Activated CD4-positive, alpha-beta memory T cell treated with anti-CD3 and anti-CD28 coated beads, Interleukin-2, amount 10 ng/mL, durations not matched to agents 7 days and 5 days (primary cell): ENCODE measurements at regions not wholly inside any gene's neighbourhood (a gene's known extent, or its start where the extent isn't known, plus 50 kb on each side); places are given as distances from the start of the nearest gene placed in this dataset.
"Not testable (repeated sequence)": the region's sequence is repeated elsewhere in the genome, so short reads cannot be mapped to it uniquely, and the experiment has no call there.

Experiments
- CTCF ChIA-PET: fragments of 350-600 bp; sonication (Branson Sonifier 250); formaldehyde crosslinking; loops from one replicate; lab custom pipeline; 2021; ENCODE audit warnings: antibody characterized with exemption, inconsistent platforms; lab: Charles Lee
- POLR2A ChIA-PET: fragments of 350-600 bp; sonication (Branson Sonifier 250); formaldehyde crosslinking; loops from one replicate; lab custom pipeline; 2021; ENCODE audit warnings: antibody characterized with exemption; lab: Charles Lee
- DNase-seq: peaks from one replicate; pipeline ENCODE4 v3.0.0-alpha.2; 2020
- H3K27ac Mint-ChIP-seq: one replicate; pipeline ENCODE4 v1.8.0; 2021; ENCODE audit warnings: mild to moderate bottlenecking, mixed read lengths
- H3K27me3 Mint-ChIP-seq: one replicate; pipeline ENCODE4 v1.8.0; 2021; ENCODE audit warnings: mixed read lengths
- H3K36me3 Mint-ChIP-seq: one replicate; pipeline ENCODE4 v1.8.0; 2021; ENCODE audit warnings: low read depth, mixed read lengths
- H3K4me1 Mint-ChIP-seq: one replicate; pipeline ENCODE4 v1.8.0; 2021; ENCODE audit warnings: mixed read lengths
- H3K4me3 Mint-ChIP-seq: one replicate; pipeline ENCODE4 v1.8.0; 2021; ENCODE audit warnings: mild to moderate bottlenecking, mixed read lengths
- H3K9me3 Mint-ChIP-seq: one replicate; pipeline ENCODE4 v1.8.0; 2021; ENCODE audit warnings: mixed read lengths

DNA sequence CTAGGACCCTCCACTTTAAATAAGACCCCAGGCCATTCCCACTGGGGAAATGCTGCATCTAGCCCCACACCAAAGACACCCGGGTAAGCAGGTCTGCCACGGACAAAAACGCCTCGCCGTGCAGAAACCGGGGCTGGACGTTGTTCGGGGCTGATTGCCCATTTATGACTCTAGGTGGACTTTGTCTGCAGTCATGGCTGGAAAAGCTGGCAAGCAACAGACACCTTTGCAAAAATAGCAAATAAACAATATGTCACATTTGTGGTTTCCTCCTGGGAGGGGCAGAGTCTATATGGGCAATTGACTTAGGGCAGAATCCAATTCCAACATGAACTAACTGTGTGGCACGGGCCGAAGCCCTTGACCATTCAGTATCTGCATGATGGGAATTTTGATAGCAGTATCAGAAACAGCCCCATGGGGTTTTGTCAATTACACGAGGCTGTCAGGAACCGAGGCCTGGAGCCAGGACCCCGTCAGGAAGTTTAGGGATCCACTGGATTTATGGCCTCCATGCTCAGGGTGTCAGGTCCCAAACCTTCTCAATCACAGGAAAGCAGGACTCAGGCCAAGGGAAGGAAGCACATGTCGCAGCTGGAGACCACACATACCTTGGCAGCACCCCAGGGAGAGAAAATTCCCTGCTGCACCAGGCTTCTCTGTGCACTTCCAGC, 172.8 kb downstream of the OR4M2 start:
- H3K4me1 Mint-ChIP-seq, result peaks cover 21% of the 10 kb centered on the region
- H3K36me3 Mint-ChIP-seq, H3K9me3 Mint-ChIP-seq, H3K4me3 Mint-ChIP-seq, POLR2A ChIA-PET, H3K27me3 Mint-ChIP-seq, DNase-seq, H3K27ac Mint-ChIP-seq, CTCF ChIA-PET: not testable (repeated sequence)

DNA sequence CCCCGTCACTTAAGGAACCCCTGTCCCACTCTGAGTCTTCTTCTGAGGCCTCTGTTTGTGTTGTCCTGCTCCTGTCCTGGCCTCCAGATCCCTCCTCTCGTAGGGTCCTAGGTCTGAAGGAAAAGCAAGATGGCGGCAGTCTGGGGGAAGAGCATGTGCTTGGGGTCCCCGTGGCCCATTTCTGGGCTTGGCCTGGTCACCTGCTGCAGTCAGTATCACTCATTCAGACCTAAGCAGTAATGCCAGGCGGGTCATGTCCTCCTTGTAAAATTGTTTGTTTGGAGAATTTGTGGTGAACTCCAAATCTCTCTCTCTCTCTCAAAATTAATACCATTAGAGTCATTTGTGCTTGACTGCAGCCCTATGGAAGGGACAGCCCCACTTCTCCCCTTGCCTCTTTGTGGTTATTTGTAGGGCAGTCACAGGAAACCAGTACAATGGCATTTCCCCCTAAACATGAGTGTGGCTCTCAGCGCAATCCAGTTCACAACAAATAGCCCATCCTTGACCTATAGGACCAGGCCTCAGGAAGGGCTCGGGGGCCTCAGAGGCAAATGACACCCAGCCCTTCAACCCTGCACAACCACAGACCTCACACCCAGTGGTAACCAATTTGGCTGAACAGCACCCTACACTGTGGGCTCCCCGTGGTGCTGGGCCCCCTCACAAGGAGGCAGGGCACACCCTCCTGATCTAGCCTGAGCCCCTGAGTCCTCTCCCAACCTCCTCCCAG, 173.5 kb downstream of the OR4M2 start:
- H3K9me3 Mint-ChIP-seq, result peaks cover 2% of the 10 kb centered on the region
- ChIA-PET POLR2A (no interaction called here), CTCF (no interaction called here)
- peak; percentile 30 for DNase-seq
- H3K4me1 Mint-ChIP-seq, result peaks cover 21% of the 10 kb centered on the region
- H3K4me3 Mint-ChIP-seq, result no peak overlapping the region
- H3K27me3 Mint-ChIP-seq, result peaks cover 1% of the 10 kb centered on the region
- no peak overlapping the region for H3K27ac Mint-ChIP-seq
- no peaks in the 10 kb centered on the region for H3K36me3 Mint-ChIP-seq

DNA sequence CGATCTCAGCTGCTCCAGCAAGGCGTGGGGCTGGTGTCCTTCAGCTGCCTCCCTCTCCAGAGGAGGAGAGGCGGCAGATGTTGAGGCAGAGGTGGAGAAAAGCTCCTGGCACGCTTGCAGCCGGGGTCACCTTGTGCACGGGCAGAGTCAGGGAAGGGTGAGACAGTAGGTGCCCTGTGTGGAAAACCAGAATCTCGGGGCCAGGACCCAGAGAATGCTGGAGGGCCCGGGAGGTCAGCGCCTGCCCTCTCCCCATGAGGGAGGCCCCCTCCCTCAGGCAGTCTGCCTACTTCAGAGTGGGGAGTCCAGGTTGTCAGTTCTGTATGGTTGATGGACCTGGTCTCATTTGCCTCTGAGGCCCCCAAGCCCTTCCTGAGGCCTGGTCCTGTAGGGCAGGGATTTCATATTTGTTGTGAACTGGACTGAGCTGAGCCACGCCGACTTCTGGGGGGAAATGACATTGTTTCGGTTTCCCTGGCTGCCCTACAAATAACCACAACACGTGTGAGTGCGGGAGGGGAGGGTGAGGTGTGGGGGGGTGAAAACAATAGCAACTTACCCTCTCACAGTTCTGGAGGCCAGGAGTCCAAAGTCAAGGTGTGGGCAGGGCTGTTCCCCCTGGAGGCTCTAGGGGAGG, 174.2 kb downstream of the OR4M2 start:
- H3K27me3 Mint-ChIP-seq, DNase-seq, H3K9me3 Mint-ChIP-seq, H3K4me3 Mint-ChIP-seq, POLR2A ChIA-PET, CTCF ChIA-PET, H3K36me3 Mint-ChIP-seq: not testable (repeated sequence)
- peaks cover 22% of the 10 kb centered on the region for H3K4me1 Mint-ChIP-seq
- peak overlapping the region; percentile 6 for H3K27ac Mint-ChIP-seq

DNA sequence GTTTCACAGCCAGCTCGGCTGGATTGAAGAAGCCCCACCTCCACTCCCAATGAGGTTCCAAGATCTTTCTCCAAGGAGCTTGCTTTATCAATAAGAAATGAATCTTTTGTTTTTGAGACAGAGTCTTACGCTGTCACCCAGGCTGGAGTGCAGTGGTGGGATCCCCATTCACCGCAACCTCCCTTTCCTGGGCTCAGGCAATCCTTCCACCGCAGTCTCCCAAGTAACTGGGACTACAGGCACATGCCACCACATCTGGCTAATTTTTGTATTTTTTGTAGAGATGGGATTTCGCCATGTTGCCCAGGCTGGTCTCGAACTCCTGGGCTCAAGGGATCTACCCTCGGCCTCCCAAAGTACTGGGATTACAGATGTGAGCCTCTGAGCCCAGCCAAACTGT, 175.3 kb downstream of the OR4M2 start:
- H3K27me3 Mint-ChIP-seq, POLR2A ChIA-PET, H3K27ac Mint-ChIP-seq, H3K4me3 Mint-ChIP-seq, CTCF ChIA-PET, H3K9me3 Mint-ChIP-seq, H3K36me3 Mint-ChIP-seq, DNase-seq: not testable (repeated sequence)
- H3K4me1 Mint-ChIP-seq, result peaks cover 32% of the 10 kb centered on the region

DNA sequence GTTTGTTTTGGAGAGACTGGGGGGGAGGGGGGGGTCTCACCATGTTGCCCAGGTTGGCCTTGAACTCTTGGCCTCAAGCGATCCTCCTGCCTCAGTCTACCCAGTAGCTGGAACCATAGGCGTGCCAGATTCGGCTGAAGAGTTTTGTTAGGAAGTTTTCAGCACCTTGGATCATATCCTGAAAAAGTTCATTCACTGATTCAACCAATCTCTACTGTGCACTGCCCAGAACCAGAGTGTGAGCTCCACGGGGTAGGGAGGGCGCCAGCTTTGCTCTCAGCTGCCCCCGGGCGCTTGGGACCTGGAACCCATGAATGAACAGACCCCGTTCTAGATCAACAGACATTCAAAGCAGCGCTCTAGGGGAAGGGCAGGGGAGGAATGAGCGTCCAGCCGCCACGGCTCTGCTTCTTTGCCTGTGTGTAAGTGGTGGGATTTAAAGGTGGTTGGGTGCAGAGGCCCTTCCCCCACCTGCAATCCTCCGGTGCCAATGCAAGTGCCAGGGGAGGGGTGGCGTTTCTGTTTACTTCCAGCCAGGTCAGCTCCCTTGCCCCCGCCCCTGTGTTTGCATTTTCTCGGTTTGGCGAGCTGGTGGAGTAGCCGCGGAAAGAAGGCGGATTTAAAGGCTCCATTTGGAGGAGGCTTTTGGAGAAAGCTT, 176.2 kb downstream of the OR4M2 start:
- H3K27me3 Mint-ChIP-seq, result not testable (repeated sequence)

DNA sequence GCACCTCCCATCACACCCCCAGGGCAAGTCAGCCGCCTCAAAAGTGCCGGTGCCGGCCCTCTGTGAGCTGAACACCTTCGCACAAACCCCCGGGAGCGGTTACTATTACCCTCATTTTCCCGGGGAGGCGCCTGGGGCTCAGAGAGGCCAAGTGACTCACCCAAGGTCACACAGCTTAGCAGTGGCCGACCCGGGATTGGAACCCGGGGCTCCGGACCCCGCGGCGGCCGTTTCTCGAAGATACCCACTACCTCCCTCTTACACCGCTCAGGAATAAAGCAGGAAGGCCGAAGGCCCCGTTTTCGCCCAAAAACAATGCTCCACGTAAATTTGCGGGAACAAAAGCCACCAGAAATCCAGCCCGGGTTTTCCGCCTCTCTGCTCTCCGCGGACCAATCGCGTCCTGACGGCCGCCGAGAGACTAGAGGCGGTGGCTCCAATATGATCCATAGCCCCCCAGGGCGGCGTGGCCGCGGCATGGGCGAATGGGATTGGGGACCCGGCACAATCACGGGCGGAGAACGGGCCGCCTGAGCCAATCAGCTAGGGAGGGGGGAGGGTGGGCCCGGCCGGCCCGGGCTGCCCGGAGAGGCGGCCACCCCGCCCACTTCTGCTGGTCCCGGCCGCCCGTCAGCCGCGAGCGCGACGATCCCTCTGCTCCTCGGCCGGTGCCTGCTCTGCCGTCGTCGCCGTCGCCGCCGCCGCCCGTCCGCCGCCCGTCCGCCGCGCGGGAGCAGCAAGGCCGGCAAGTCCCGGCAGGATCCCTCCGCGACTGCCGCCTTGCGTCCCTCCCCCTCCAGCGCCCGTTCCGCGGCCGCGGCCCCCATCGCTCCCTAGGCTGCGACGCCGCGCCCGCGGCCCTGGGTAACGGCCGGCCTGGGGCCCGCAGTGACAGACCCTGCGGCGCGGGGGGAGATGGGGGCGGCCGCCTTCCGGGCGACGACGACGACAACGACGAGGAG, 177.0 kb downstream of the OR4M2 start:
- ChIA-PET CTCF (no interaction called here), POLR2A (no interaction called here)
- no peaks in the 10 kb centered on the region for H3K9me3 Mint-ChIP-seq
- H3K27me3 Mint-ChIP-seq, result peaks cover 1% of the 10 kb centered on the region
- H3K27ac Mint-ChIP-seq, result no peak overlapping the region
- peaks cover 40% of the 10 kb centered on the region for H3K4me1 Mint-ChIP-seq
- H3K36me3 Mint-ChIP-seq, result no peaks in the 10 kb centered on the region
- DNase-seq, result no peak
- H3K4me3 Mint-ChIP-seq, result no peak overlapping the region

More for the DNA sequence above, 176.2 kb downstream of the OR4M2 start:
- H3K36me3 Mint-ChIP-seq, DNase-seq, H3K9me3 Mint-ChIP-seq, POLR2A ChIA-PET, H3K4me3 Mint-ChIP-seq, H3K27ac Mint-ChIP-seq, CTCF ChIA-PET: not testable (repeated sequence)
- H3K4me1 Mint-ChIP-seq, result peaks cover 40% of the 10 kb centered on the region

DNA sequence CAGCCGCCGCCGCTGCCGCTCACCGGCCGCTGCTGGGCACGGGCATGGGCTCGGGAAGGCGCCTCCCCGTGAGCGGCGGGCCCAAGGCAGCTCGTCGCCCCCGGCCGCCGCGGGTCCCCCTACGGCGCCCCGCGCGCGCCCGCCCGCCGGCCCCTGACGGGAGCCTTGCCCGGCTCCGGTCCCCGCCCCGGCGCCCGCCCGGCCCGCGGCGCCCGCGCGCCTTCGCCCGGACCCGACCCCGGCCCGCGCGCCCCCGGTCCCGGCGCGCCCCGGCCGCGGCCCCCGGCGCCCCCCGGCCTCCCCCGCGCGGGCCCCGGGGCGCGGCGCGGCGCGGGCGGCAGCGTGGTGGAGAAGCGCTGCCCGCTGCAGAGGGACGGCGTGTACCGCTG, 177.7 kb downstream of the OR4M2 start:
- H3K36me3 Mint-ChIP-seq, result no peaks in the 10 kb centered on the region
- peaks cover 1% of the 10 kb centered on the region for H3K27me3 Mint-ChIP-seq
- ChIA-PET POLR2A (no interaction called here), CTCF (no interaction called here)
- no peaks in the 10 kb centered on the region for H3K9me3 Mint-ChIP-seq
- DNase-seq, result no peak
- H3K4me3 Mint-ChIP-seq, result no peak overlapping the region
- no peak overlapping the region for H3K27ac Mint-ChIP-seq
- H3K4me1 Mint-ChIP-seq, result peaks cover 39% of the 10 kb centered on the region

DNA sequence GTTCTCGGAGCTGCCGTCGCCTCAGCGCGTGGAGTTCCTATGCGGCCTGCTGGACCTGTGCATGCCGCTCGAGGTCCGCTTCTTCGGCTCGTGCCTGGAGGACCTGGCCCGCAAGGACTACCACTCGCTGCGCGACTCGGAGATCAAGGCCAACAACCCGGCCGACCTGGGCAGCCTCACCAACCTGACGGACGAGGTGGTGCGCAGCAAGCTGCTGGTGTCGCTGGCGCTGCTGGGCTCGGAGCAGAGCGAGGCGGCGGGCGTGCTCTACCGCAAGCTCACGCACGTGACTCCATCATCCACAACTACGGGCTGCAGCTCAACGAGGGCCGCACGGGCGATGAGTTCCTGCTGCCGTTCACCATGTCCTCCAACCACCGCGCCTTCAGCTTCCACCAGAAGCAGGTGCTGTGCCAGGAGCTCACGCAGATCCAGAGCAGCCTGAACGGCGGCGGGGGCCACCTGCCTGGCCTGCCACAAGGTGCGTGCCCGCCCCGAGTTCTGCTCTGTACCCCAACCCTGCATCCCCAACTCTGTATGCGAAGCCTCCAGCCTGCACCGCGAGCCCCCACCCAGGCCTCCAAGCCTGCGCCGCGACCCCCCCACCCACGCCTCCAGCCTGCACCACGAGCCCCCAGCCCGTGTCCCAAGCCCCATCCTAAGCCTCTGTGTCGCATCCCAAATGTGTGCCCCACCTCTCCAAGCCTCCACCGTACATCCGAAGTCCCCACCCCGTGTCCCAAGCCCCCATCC, 178.2 kb downstream of the OR4M2 start:
- Mint-ChIP-seq H3K4me3 (no peak overlapping the region), H3K36me3 (no peaks in the 10 kb centered on the region), H3K4me1 (peaks cover 35% of the 10 kb centered on the region), H3K27ac (no peak overlapping the region), H3K27me3 (peaks cover 1% of the 10 kb centered on the region), H3K9me3 (no peaks in the 10 kb centered on the region)
- ChIA-PET POLR2A (no interaction called here), CTCF (no interaction called here)
- DNase-seq, result no peak

DNA sequence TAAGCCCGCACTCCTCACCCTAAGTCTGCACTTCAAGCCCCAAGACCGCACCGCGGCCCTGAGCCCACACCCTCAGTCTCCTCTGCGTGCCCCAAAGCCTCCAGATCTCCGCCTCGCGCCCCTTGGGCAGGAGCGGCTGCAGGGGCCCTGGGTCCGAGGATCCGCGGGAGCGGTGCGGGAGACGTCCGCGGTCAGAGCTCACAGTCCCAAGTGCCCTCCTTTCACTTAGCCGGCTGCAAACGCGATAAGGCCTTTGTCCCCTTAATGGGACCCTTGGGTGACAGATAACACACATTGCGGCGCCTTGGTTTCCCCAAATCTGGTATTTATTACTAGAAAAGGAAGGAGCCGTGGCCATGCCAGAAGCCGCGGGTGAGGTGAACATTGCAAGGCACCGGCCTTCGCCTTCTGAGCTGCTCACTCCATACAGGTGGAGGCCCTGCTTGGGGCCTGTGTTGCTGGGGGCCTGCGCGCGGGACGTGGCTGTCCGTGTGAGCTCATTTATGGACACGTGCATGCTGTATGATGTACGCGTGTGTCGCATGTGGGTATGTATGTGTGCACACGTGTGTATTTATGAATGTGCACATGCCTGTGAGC, 178.9 kb downstream of the OR4M2 start:
- H3K27me3 Mint-ChIP-seq, POLR2A ChIA-PET, CTCF ChIA-PET, DNase-seq, H3K36me3 Mint-ChIP-seq, H3K9me3 Mint-ChIP-seq, H3K4me3 Mint-ChIP-seq: not testable (repeated sequence)
- Mint-ChIP-seq H3K4me1 (peaks cover 28% of the 10 kb centered on the region), H3K27ac (peak overlapping the region; percentile 86)

DNA sequence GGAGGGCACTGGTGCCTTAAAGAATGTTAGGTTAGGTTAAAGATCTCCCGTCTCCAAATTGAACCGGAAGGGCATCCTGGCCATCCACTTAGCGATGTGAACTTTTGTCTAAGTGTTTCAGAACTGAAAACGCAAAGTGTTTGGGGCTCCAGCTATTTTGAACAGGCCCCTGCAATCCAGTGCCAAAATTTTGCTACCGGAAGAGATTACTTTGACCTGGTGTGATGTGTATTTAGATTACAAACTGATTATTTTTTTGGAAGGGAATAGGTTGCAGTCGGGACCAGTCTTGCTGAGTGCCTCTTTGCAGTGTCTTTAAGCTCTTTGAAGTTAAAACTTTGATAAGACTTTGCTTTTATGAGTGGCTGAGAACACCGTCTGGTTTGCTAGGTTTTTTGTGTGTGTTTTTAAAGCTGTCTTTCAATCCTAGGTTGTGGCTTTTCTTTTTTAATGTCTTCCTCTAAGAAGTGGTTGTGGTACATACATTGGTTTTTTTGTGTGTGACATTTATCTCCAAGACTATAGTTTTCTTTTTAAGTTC, 179.6 kb downstream of the OR4M2 start:
- DNase-seq, result no peak
- peaks cover 21% of the 10 kb centered on the region for H3K4me1 Mint-ChIP-seq
- ChIA-PET POLR2A (interaction anchor here (1.0 kb wide), 1 partner anchor 23 kb away, joined by 3 read pairs; no protein-coding TSS in a partner anchor), CTCF (interaction anchor here (0.9 to 1.9 kb wide), 2 partner anchors 37 to 1906 kb away, joined by 3 to 5 read pairs; no protein-coding TSS in a partner anchor)
- H3K27ac Mint-ChIP-seq, result peak overlapping the region; percentile 86
- H3K36me3 Mint-ChIP-seq, result no peaks in the 10 kb centered on the region
- H3K4me3 Mint-ChIP-seq, result no peak overlapping the region
- peaks cover 1% of the 10 kb centered on the region for H3K27me3 Mint-ChIP-seq
- no peaks in the 10 kb centered on the region for H3K9me3 Mint-ChIP-seq

DNA sequence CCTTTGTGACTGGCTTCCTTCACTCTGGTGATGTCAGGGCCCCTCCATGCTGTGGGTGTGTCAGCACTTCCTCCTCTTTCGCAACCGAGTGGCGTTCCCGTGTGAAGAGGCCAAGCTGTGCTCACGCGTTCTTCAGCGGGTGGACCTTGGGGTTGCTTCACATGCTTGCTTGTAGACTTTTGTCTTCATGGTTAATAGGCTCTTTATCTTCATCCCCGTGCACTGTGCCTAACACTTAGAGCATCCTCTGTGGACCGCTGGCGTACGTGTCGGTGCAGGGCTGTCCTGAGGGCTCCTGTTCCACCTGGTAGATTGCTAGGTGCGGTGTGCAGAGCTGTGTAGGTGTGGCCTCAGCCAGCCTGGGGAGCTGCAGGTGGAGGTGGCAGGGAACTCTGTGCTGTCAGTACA, 182.3 kb downstream of the OR4M2 start:
- CTCF ChIA-PET, result no interaction called here
- Mint-ChIP-seq H3K9me3 (no peaks in the 10 kb centered on the region), H3K27ac (no peak overlapping the region), H3K27me3 (no peaks in the 10 kb centered on the region), H3K4me1 (peaks cover 19% of the 10 kb centered on the region), H3K36me3 (no peaks in the 10 kb centered on the region), H3K4me3 (no peak overlapping the region)
- peak; percentile 54 for DNase-seq
- POLR2A ChIA-PET, result no interaction called here
